GM18873 (cell line): ENCODE measurements at regions not wholly inside any gene's neighbourhood (a gene's known extent, or its start where the extent isn't known, plus 50 kb on each side); places are given as distances from the start of the nearest gene placed in this dataset.

Source experiments
- ATAC-seq: cut with Tn5 transposase; IDR thresholded peaks from one replicate; pipeline ENCODE4 v1.9.1; 2021; ENCODE audit warnings: mild to moderate bottlenecking, moderate library complexity, moderate number of reproducible peaks; ENCODE audit not compliant: unreplicated experiment, low FRiP score

DNA sequence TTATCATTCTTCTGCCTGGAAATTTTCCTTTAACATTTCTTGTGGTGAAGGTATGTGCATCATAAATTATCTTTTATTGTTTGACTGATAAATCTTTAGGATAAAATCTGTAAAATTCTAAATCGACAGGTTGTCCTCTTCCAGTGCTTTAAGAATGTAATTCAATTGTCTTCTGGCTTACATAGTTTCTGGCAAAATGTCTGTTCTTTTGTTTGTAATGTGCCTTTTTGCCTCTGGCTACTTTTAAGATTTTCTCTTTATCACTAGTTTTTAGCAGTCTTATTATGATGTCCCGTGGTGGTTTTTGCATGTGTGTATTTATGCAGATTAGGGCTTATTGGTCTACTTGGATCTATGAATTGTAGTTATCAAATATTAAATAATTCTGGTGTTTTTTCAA is 203.6 kb upstream of the COPS8 start:
- ATAC-seq = no peak

DNA sequence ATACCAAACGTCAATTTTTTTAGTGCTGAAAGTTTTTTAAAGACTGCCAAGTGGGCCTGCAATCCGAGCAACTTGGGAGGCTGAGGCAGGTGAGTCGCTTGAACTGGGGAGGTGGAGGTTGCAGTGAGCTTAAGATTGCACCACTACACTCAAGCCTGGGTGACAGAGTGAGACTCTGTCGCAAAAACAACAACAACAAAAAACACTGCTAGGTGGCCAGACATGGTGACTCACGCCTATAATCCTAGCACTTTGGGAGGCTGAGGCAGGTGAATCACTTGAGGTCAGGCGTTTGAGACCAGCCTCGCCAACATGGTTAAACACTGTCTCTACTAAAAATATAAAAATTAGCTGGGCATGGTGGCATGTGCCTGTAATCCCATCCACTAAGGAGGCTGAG is 202.8 kb upstream of the COPS8 start:
- no peak for ATAC-seq

GRCh38 chr2:236883819-236884218 is 201.9 kb upstream of the COPS8 start:
- ATAC-seq = no peak

GRCh38 chr2:236884569-236885175 is 201.0 kb upstream of the COPS8 start:
- ATAC-seq = no peak

DNA sequence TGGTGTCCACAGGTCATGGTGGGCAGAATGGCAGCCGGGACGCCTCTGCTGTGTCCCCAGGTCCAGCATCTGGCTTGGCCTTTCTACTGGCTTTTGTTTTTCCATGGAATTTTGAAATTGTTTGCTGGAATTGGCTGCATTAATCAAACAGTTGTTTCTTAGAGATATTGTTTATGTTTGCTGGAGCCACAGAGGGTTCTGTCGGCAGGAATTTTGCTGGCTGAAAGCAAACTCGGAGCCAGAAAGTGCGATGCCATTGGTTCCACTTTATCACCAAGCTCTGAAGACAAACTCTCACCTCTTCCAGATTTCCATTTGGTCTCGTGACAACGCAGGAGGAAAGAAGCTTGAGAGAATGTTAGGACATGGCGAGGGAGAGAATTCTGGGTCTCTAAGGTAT is 199.2 kb upstream of the COPS8 start:
- no peak for ATAC-seq

DNA sequence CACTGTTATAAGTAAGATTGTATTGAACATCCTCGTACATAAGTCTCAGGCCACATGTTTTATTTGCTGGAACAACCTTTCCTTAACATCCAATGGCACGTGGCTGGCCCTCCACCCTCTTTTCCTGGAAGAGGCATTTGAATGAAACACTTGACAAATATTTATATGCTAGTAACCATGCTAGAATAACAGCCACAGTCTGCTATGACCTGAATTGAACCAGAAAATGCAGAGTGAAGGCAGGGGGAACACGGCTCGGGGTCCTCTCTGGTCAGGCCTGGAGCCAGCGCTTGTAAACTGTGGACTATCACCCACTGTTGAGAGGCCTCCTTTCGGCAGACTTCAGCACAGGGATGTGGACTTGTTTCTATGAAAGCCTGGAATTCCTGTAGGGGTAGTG is 198.2 kb upstream of the COPS8 start:
- no peak for ATAC-seq

DNA sequence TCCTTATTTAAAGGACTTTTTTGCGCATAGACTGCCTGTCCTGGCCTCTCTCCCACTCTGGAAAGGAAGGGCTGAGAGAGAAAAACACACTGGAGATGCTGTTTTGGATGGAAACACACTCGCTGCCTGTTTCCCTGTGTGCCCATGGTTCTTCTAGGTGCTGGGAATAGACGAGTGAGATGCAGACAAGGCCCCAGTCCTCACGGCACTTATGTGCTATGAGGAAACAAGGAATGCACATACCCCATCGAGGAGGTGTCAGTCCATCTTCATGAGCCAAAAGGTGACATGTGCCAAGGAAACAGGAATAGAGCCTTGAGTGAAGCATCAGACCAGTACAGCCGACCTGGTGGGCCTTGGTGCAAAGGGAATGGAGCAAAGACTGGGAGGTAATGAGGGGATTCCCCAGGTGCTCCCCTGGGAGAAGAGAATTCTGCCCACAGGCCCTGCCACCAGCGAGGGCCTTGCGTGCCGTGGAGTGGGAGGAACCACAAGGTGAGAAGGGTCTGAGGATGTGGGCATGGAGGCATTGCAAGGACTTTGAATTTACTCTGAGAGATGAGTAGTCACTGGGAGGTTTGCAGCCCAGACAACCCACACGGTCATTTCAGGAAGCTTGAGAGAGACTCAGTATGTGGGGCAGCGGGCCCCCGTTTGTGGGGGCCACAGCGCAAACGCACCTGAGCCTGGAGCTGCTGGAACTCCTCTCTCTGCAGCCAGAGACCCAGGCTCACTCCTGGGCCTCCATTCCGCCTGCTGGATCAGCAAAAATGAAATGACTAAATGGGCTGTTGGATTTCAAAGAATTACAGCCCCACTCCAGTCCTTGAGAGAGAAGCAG is 197.5 kb upstream of the COPS8 start:
- no peak for ATAC-seq

GRCh38 chr2:236888794-236889780 is 196.6 kb upstream of the COPS8 start:
- no peak for ATAC-seq

DNA sequence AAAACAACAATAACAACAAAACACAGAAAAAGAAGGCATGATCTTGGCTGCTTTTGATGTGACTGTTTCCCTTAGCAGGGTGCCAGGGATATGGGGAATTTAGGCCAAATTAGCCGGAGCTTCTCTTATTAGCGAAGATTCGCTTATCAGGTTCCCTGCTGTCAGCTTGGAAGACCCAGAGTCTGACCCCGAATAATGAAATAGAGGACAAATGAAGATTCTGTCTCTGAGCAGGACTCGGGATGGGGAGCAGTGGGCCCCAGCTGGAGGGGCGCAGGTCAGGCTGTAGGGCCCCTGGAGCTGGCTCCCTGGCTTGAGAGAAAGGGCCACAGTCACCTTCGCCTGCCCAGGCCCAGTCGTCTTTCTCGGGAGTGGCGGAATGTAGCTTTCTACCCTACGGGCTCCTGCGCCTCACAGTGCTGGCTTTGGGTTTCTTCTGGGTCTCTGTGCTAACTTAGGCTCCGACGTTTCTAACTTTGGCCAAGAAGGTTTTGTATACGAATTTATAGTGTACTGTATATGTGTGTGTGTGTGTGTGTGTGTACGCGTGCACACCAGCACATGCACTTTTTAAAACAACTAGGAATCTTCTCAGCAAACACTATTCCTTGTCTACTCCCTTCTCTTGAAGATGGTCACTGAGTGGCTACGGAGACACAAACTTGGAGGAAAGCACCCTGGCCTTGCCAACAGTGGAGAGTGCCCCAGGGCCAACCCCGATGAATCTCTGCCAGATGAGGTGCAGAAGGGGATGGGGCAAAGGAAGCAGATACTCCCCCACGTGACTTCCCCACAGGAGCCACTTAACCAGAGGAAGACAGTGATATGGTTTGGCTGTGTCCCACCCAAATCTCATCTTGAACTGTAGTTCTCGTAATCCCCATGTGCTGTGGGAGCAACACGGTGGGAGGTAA is 195.6 kb upstream of the COPS8 start:
- ATAC-seq = no peak

DNA sequence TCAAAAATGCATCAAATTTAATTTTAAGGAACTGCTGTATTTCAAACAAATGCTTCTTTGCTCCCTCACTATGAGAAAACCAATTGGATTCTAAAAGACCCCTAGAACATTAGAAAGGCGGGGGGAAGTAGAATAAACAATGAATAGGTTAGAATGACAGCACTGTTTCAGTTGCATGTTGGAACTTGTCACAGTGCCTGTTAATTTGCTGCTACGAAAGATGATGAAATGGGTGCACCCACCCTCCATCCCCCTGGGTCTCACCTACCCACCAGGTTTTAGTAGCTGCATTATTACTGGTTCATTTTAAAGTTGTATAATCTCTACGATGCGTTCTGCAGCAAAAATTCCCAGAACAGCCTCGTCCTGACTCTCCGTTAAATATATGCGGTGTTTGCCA is 193.0 kb upstream of the COPS8 start:
- ATAC-seq = no peak

- no peak for ATAC-seq
These were observed 190.9 kb upstream of the COPS8 start for GRCh38 chr2:236894791-236895190.

- no peak for ATAC-seq
These were observed 190.2 kb upstream of the COPS8 start for GRCh38 chr2:236895497-236895896.

- no peak for ATAC-seq
These were observed 189.0 kb upstream of the COPS8 start for GRCh38 chr2:236896688-236897087.

DNA sequence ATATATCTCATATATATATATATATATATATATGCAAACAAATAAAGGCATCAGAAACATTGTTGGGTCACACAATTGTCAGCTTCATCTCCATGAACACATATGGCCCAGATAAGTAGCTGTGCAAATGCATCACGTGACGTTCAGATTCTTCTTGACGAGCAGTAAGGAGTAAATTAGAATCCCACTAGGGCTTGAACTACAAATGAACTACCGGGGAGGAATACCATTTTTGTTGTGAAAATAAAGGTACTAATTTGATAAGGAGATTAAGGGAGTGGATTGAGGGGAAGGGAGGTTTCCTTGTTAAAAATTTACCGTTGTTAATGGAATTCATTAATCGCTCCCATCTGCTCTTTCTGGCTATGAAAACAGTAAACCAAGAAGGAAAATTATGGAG is 186.5 kb upstream of the COPS8 start:
- ATAC-seq = no peak

DNA sequence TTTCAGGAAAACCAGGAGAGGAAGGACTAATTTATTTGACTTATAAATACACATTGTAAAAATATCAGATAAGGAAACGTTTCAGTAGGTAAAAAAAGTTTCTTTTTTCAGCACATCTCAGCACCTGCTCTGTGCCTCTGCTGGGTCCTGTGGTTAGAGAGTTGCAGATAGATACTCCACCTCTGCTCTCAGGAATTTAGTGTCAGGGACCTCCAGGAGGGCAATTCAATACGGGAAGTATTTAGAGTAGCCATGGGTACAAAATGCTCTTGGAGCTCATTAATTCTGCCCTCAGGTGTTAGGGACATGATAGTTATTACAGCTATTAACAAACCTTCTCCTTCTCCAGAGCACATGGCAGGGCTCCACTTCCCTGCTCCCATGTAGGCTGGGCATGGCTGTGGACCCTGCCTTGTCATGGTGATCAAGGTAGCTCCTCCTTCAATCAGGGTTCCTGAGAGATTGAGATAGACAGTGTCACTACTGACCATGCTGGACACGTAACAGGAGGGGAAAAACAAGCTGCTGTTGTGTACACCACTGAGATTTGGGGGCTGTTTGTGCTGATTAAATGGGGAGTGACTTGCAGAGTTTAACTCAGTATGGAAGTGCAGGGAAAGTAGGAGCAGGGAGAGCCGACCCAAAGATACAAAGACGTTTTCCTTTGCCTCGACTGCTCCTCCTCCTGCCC is 185.6 kb upstream of the COPS8 start:
- no peak for ATAC-seq

DNA sequence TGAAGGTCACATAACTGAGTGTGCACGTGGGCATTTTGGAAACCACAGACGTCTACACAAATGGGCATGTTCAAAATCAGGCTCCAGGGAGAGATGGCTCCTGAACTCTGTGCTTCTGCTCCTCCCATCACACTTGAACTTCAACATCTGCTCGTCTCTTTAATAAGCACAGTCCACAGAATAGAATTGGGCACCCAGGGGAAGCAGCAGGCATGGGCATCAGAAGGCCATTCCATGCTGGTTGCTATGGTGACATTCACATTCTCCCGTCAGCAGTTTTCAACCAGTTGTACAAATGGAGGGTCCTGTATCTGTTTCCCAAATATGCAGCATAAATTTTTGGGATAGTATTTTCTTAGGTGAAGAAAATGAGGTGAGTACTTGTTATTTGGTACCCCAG is 183.7 kb upstream of the COPS8 start:
- ATAC-seq = no peak

GRCh38 chr2:236903978-236904377 is 181.7 kb upstream of the COPS8 start:
- ATAC-seq = no peak

DNA sequence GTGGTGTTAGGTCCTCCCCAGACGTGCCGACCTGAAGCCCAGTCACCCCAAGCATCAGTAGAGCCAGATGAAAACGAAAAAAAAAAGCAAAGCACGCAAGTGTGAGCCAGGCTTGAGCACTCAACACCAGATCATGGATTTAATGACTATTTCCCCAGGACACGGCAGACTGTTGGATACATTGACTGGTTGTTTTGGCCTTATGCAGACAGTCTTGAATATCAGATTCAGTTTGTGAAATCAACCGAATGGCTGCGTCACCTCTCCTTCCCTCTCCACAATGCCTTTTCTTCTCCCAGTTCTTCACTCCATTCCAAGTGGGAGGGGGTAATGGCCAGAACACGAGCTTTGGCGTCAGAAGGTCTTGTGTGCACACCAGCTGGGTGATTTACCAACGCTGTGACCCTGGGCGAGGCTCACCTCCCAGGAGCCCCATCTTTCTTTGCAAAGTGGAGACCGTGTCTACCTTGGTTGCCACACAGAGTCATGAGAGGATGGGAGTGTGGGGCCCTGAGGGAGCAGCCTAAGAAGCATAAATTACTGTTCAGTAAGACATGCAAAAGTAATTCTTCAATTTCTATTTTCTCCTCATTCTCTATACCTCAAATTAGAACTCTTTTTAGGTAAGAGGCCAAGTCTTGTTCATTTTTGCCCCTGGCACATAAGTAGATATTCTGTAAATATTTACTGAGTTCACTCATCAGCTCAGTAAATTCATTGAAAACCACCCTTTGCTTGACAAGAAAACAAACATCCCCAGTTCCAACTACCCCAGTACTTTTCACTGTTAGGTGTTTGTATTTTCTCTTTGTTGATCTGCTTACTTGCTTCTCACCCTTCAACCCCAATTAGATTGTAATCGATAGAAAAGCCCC is 181.1 kb upstream of the COPS8 start:
- no peak for ATAC-seq
